Calu3 (cell line): ENCODE measurements at regions not wholly inside any gene's neighbourhood (a gene's known extent, or its start where the extent isn't known, plus 50 kb on each side); places are given as distances from the start of the nearest gene placed in this dataset.

Experiments
- BruUV-seq: library from RNA; stranded (reverse); fragments of 400-500 nt; replicated peaks from 2 replicates; lab custom pipeline; 2021; lab: Mats Ljungman, UMichigan
- CTCF ChIA-PET: fragments of 300-600 bp; sonication (Branson Sonifier 250); formaldehyde crosslinking; loops from one replicate; lab custom pipeline; 2022; ENCODE audit warnings: antibody characterized with exemption; lab: Charles Lee
- DNase-seq: peaks from one replicate; pipeline ENCODE4 v3.0.0; 2022
- H3K27ac Mint-ChIP-seq: one replicate; pipeline ENCODE4 v1.8.0; 2022; ENCODE audit warnings: mixed read lengths; ENCODE audit not compliant: unreplicated experiment
- H3K27me3 Mint-ChIP-seq: one replicate; pipeline ENCODE4 v1.8.0; 2022; ENCODE audit warnings: mixed read lengths; ENCODE audit not compliant: unreplicated experiment
- H3K36me3 Mint-ChIP-seq: one replicate; pipeline ENCODE4 v1.8.0; 2022; ENCODE audit warnings: mild to moderate bottlenecking, moderate library complexity, mixed read lengths; ENCODE audit not compliant: insufficient read depth, unreplicated experiment
- H3K4me1 Mint-ChIP-seq: one replicate; pipeline ENCODE4 v1.8.0; 2022; ENCODE audit warnings: mild to moderate bottlenecking, low read depth, mixed read lengths; ENCODE audit not compliant: unreplicated experiment
- H3K4me3 Mint-ChIP-seq: one replicate; pipeline ENCODE4 v1.8.0; 2022; ENCODE audit warnings: mild to moderate bottlenecking, low read depth, moderate library complexity, mixed read lengths; ENCODE audit not compliant: unreplicated experiment
- H3K9me3 Mint-ChIP-seq: one replicate; pipeline ENCODE4 v1.8.0; 2022; ENCODE audit warnings: low read depth, mixed read lengths; ENCODE audit not compliant: unreplicated experiment
- CTCF ChIP-seq: fragments of 200-600 bp; IDR thresholded peaks from one replicate; pipeline ENCODE4 v1.8.0; 2022; ENCODE audit warnings: antibody characterized with exemption; ENCODE audit not compliant: unreplicated experiment
- intact Hi-C: fragments of 100-400 bp; cut with micrococcal nuclease; formaldehyde crosslinking; loops from one replicate; pipeline ENCODE4 v1.10.0; 2022; ENCODE audit not compliant: unreplicated experiment

- no peak overlapping the region for H3K4me3 Mint-ChIP-seq
Observed at GRCh38 chr19:31671411-31672035, 322.3 kb upstream of the TSHZ3 start.

GRCh38 chr19:31674503-31675192 is 325.4 kb upstream of the TSHZ3 start:
- no peak overlapping the region for H3K4me3 Mint-ChIP-seq
- peaks cover 25% of the 10 kb centered on the region for H3K9me3 Mint-ChIP-seq
- H3K4me1 Mint-ChIP-seq: no peaks in the 10 kb centered on the region
- TF ChIP-seq CTCF: no peak
- intact Hi-C loops: no loop called here
- H3K27me3 Mint-ChIP-seq: no peaks in the 10 kb centered on the region
- no peaks in the 10 kb centered on the region for H3K36me3 Mint-ChIP-seq
- CTCF ChIA-PET: no interaction called here
- no peak for DNase-seq
- no peak overlapping the region for H3K27ac Mint-ChIP-seq
- BruUV-seq: no TSS peak

More at GRCh38 chr19:31671411-31672035, 322.3 kb upstream of the TSHZ3 start:
- Mint-ChIP-seq H3K27me3 (no peaks in the 10 kb centered on the region), H3K9me3 (peaks cover 24% of the 10 kb centered on the region), H3K27ac (no peak overlapping the region), H3K36me3 (no peaks in the 10 kb centered on the region), H3K4me1 (no peaks in the 10 kb centered on the region)
- intact Hi-C loops: no loop called here
- DNase-seq: no peak
- TF ChIP-seq CTCF: no peak
- no TSS peak for BruUV-seq
- CTCF ChIA-PET: no interaction called here

- TF ChIP-seq CTCF: no peak
- CTCF ChIA-PET: no interaction called here
- no TSS peak for BruUV-seq
- intact Hi-C loops: no loop called here
- H3K4me3 Mint-ChIP-seq: no peak overlapping the region
- no peaks in the 10 kb centered on the region for H3K4me1 Mint-ChIP-seq
- no peak for DNase-seq
- H3K27ac Mint-ChIP-seq: no peak overlapping the region
- H3K27me3 Mint-ChIP-seq: no peaks in the 10 kb centered on the region
- H3K36me3 Mint-ChIP-seq: no peaks in the 10 kb centered on the region
- H3K9me3 Mint-ChIP-seq: peaks cover 25% of the 10 kb centered on the region
Observed at GRCh38 chr19:31675193-31675913, 326.1 kb upstream of the TSHZ3 start.

- no peak for DNase-seq
- Mint-ChIP-seq H3K4me1 (no peaks in the 10 kb centered on the region), H3K27ac (no peak overlapping the region), H3K4me3 (no peak overlapping the region), H3K9me3 (peaks cover 25% of the 10 kb centered on the region), H3K36me3 (no peaks in the 10 kb centered on the region), H3K27me3 (no peaks in the 10 kb centered on the region)
- TF ChIP-seq CTCF: no peak
- no TSS peak for BruUV-seq
- CTCF ChIA-PET: no interaction called here
- intact Hi-C loops: no loop called here
Observed at GRCh38 chr19:31676271-31677004, 327.2 kb upstream of the TSHZ3 start.
